ENCODE measurements at regions not wholly inside any gene's neighbourhood (a gene's known extent, or its start where the extent isn't known, plus 50 kb on each side); places are given as distances from the start of the nearest gene placed in this dataset.

- DNase-seq (ENCODE audit: low spot score in 2 of 2) = no peak
- TF ChIP-seq, protein P1, sequence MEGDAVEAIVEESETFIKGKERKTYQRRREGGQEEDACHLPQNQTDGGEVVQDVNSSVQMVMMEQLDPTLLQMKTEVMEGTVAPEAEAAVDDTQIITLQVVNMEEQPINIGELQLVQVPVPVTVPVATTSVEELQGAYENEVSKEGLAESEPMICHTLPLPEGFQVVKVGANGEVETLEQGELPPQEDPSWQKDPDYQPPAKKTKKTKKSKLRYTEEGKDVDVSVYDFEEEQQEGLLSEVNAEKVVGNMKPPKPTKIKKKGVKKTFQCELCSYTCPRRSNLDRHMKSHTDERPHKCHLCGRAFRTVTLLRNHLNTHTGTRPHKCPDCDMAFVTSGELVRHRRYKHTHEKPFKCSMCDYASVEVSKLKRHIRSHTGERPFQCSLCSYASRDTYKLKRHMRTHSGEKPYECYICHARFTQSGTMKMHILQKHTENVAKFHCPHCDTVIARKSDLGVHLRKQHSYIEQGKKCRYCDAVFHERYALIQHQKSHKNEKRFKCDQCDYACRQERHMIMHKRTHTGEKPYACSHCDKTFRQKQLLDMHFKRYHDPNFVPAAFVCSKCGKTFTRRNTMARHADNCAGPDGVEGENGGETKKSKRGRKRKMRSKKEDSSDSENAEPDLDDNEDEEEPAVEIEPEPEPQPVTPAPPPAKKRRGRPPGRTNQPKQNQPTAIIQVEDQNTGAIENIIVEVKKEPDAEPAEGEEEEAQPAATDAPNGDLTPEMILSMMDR (IDR thresholded peaks at IDR 0.05) = no peak
- TF ChIP-seq POLR2AphosphoS5 (IDR thresholded peaks at IDR 0.05) (no peak), POLR2A (IDR thresholded peaks at IDR 0.05) (no peak), EP300 (IDR thresholded peaks at IDR 0.05) (no peak)
- 82% methylated on average over 5 of the region's 5 CpGs for WGBS
Measured at GRCh38 chr4:182090186-182090585, 153.0 kb upstream of the TENM3 start.

DNA sequence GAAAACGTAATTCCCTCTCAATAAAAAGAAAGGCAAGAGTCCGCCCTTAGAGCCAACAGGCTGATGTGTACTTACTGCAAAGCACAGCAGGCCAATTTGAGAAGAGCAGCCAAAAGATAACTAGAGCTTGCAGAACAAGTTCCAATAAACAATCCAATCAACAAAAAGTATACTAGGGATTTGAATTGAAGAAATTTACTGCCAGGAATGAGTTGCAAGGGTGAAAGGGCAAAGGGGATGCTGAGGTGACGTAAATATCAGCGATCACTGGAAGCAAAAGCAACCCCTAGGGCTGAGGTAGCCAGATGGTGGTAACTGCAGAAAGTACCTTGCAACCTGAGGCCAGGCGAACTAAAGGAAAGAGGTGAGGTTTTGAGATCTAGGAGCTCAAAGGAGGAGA lies 152.1 kb upstream of the TENM3 start:
- WGBS = 77% methylated on average over 5 of the region's 5 CpGs
- no peaks in the 10 kb centered on the region for H3K36me3 ChIP-seq
- no peaks in the 10 kb centered on the region for H3K27me3 ChIP-seq
- H3K27ac ChIP-seq = no peak overlapping the region
- no peaks in the 10 kb centered on the region for H3K9me3 ChIP-seq
- DNase-seq (ENCODE audit: low spot score in 2 of 2) = no peak
- H3K4me3 ChIP-seq = no peak overlapping the region
- TF ChIP-seq, protein P1 (IDR thresholded peaks at IDR 0.05) = no peak
- no peak for TF ChIP-seq EP300 (IDR thresholded peaks at IDR 0.05)
- no peak for TF ChIP-seq POLR2AphosphoS5 (IDR thresholded peaks at IDR 0.05)
- TF ChIP-seq POLR2A (IDR thresholded peaks at IDR 0.05) = no peak
- no peaks in the 10 kb centered on the region for H3K4me1 ChIP-seq

More at GRCh38 chr4:182090186-182090585, 153.0 kb upstream of the TENM3 start:
- Histone ChIP-seq H3K4me3 (no peak overlapping the region), H3K27me3 (no peaks in the 10 kb centered on the region), H3K4me1 (no peaks in the 10 kb centered on the region), H3K36me3 (no peaks in the 10 kb centered on the region), H3K27ac (no peak overlapping the region), H3K9me3 (no peaks in the 10 kb centered on the region)

- TF ChIP-seq POLR2AphosphoS5 (IDR thresholded peaks at IDR 0.05) = no peak
- TF ChIP-seq, protein P1 (IDR thresholded peaks at IDR 0.05) = no peak
- no peak for TF ChIP-seq POLR2A (IDR thresholded peaks at IDR 0.05)
- no peaks in the 10 kb centered on the region for H3K9me3 ChIP-seq
- H3K4me1 ChIP-seq = no peaks in the 10 kb centered on the region
- no peaks in the 10 kb centered on the region for H3K36me3 ChIP-seq
- H3K27ac ChIP-seq = no peak overlapping the region
- H3K4me3 ChIP-seq = no peak overlapping the region
- DNase-seq (ENCODE audit: low spot score in 2 of 2) = no peak
- WGBS = 61% methylated on average over 7 of the region's 7 CpGs
- H3K27me3 ChIP-seq = no peaks in the 10 kb centered on the region
Measured at GRCh38 chr4:182093431-182093831, 149.8 kb upstream of the TENM3 start.

GRCh38 chr4:182093935-182094334 lies 149.3 kb upstream of the TENM3 start:
- DNase-seq (ENCODE audit: low spot score in 2 of 2) = no peak
- Histone ChIP-seq H3K27me3 (no peaks in the 10 kb centered on the region), H3K4me3 (no peak overlapping the region), H3K27ac (no peak overlapping the region), H3K9me3 (no peaks in the 10 kb centered on the region), H3K4me1 (no peaks in the 10 kb centered on the region), H3K36me3 (no peaks in the 10 kb centered on the region)
- WGBS = 83% methylated on average over 3 of the region's 3 CpGs
- TF ChIP-seq EP300 (IDR thresholded peaks at IDR 0.05) (no peak), POLR2A (IDR thresholded peaks at IDR 0.05) (no peak), POLR2AphosphoS5 (IDR thresholded peaks at IDR 0.05) (no peak)
- TF ChIP-seq, protein P1 (IDR thresholded peaks at IDR 0.05) = no peak

- Histone ChIP-seq H3K9me3 (no peaks in the 10 kb centered on the region), H3K36me3 (no peaks in the 10 kb centered on the region), H3K4me3 (no peak overlapping the region), H3K27ac (no peak overlapping the region), H3K4me1 (no peaks in the 10 kb centered on the region), H3K27me3 (no peaks in the 10 kb centered on the region)
- TF ChIP-seq, protein P1 (IDR thresholded peaks at IDR 0.05) = no peak
- TF ChIP-seq EP300 (IDR thresholded peaks at IDR 0.05) (no peak), POLR2A (IDR thresholded peaks at IDR 0.05) (no peak), POLR2AphosphoS5 (IDR thresholded peaks at IDR 0.05) (no peak)
- DNase-seq (ENCODE audit: low spot score in 2 of 2) = no peak
- 92% methylated on average over 8 of the region's 8 CpGs for WGBS
Measured at GRCh38 chr4:182101618-182102017, 141.6 kb upstream of the TENM3 start.
